Caco-2 (cell line): ENCODE measurements at regions not wholly inside any gene's neighbourhood (a gene's known extent, or its start where the extent isn't known, plus 50 kb on each side); places are given as distances from the start of the nearest gene placed in this dataset.

Experiments used
- BruUV-seq: library from RNA; stranded (reverse); fragments of 400-500 nt; replicated peaks from 2 replicates; lab custom pipeline; 2021; lab: Mats Ljungman, UMichigan
- CTCF ChIA-PET: fragments of 300-600 bp; sonication (Branson Sonifier 250); formaldehyde crosslinking; loops from one replicate; lab custom pipeline; 2022; ENCODE audit warnings: antibody characterized with exemption; lab: Charles Lee
- POLR2A ChIA-PET: fragments of 300-600 bp; sonication (Branson Sonifier 250); formaldehyde crosslinking; loops from one replicate; lab custom pipeline; 2022; ENCODE audit warnings: antibody characterized with exemption; lab: Charles Lee
- DNase-seq, 2 experiments: peaks; one replicate each; pipeline versions ENCODE4 v3.0.0 to v3.0.0-alpha.2; 2020 to 2022
- H3K27me3 ChIP-seq: replicated peaks from 2 replicates; pipeline ENCODE4 v1.6.0; 2011; ENCODE audit warnings: low read length; ENCODE audit not compliant: control insufficient read depth, insufficient read depth
- H3K36me3 ChIP-seq: 2 replicates; pipeline ENCODE4 v1.5.1; 2011; ENCODE audit warnings: low read length; ENCODE audit not compliant: control insufficient read depth, insufficient read depth
- H3K4me1 ChIP-seq: fragments of 250-450 bp; sonication (Bioruptor Pico); 2 replicates; pipeline ENCODE4 v1.5.1; 2020; ENCODE audit warnings: mild to moderate bottlenecking
- H3K4me3 ChIP-seq: 2 replicates; pipeline ENCODE4 v1.5.1; 2011; ENCODE audit warnings: low read depth, mild to moderate bottlenecking, control low read depth, low read length
- H3K9me3 ChIP-seq: fragments of 250-450 bp; sonication (Bioruptor Pico); 2 replicates; pipeline ENCODE4 v1.5.1; 2020; ENCODE audit warnings: mild to moderate bottlenecking, moderate library complexity
- H3K27ac Mint-ChIP-seq: one replicate; pipeline ENCODE4 v1.8.0; 2022; ENCODE audit warnings: mixed read lengths; ENCODE audit not compliant: unreplicated experiment
- H3K27me3 Mint-ChIP-seq: one replicate; pipeline ENCODE4 v1.8.0; 2022; ENCODE audit warnings: mixed read lengths; ENCODE audit not compliant: insufficient read depth, unreplicated experiment
- H3K36me3 Mint-ChIP-seq: one replicate; pipeline ENCODE4 v1.8.0; 2022; ENCODE audit warnings: mild to moderate bottlenecking, mixed read lengths; ENCODE audit not compliant: insufficient read depth, unreplicated experiment
- H3K4me1 Mint-ChIP-seq: one replicate; pipeline ENCODE4 v1.8.0; 2022; ENCODE audit warnings: low read depth, mixed read lengths; ENCODE audit not compliant: unreplicated experiment
- H3K4me3 Mint-ChIP-seq: one replicate; pipeline ENCODE4 v1.8.0; 2022; ENCODE audit warnings: mild to moderate bottlenecking, moderate library complexity, mixed read lengths; ENCODE audit not compliant: unreplicated experiment
- H3K9me3 Mint-ChIP-seq: one replicate; pipeline ENCODE4 v1.8.0; 2022; ENCODE audit warnings: mixed read lengths; ENCODE audit not compliant: unreplicated experiment
- intact Hi-C: fragments of 100-400 bp; cut with micrococcal nuclease; formaldehyde crosslinking; loops from one replicate; pipeline ENCODE4 v1.10.0; 2022; ENCODE audit not compliant: unreplicated experiment
- TF ChIP-seq, protein P1 (sequence below), 2 experiments: fragments of 200-600 bp in 1 of 2; IDR thresholded peaks; 1 replicate in 1 of 2; 2 replicates in 1 of 2; pipeline versions ENCODE4 v1.5.1 to v1.8.0; 2011 to 2022; ENCODE audit warnings: antibody characterized with exemption in 1 of 2, control low read depth in 1 of 2, inconsistent platforms in 1 of 2, low read depth in 1 of 2, low read length in 1 of 2, mild to moderate bottlenecking in 1 of 2, moderate library complexity in 1 of 2; ENCODE audit not compliant: insufficient read depth in 1 of 2, severe bottlenecking in 1 of 2, unreplicated experiment in 1 of 2

DNA sequence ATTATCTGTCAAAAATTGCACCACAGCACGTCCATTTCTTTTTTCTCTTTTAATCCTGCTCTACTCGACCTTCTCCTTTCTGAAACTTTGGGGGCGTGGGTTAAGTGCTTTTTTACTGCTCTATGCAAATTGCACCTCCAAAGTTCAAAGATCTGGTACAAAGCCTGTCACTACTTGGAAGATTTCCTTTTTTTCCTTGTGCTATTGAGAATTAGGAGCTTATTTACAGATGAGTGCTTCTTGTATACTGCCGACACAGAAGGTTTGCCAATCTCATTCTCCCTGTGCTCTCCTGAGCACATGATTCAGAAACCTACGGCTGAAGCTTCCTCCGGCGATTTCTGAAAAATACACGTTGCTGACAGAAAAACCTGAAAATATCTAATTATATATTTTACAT, 94.8 kb downstream of the TEX29 start:
- no peaks in the 10 kb centered on the region for H3K36me3 Mint-ChIP-seq
- H3K27me3 ChIP-seq = peaks cover 1% of the 10 kb centered on the region
- H3K9me3 Mint-ChIP-seq = no peaks in the 10 kb centered on the region

GRCh38 chr13:111415765-111416164, 95.3 kb downstream of the TEX29 start:
- TF ChIP-seq, protein P1, sequence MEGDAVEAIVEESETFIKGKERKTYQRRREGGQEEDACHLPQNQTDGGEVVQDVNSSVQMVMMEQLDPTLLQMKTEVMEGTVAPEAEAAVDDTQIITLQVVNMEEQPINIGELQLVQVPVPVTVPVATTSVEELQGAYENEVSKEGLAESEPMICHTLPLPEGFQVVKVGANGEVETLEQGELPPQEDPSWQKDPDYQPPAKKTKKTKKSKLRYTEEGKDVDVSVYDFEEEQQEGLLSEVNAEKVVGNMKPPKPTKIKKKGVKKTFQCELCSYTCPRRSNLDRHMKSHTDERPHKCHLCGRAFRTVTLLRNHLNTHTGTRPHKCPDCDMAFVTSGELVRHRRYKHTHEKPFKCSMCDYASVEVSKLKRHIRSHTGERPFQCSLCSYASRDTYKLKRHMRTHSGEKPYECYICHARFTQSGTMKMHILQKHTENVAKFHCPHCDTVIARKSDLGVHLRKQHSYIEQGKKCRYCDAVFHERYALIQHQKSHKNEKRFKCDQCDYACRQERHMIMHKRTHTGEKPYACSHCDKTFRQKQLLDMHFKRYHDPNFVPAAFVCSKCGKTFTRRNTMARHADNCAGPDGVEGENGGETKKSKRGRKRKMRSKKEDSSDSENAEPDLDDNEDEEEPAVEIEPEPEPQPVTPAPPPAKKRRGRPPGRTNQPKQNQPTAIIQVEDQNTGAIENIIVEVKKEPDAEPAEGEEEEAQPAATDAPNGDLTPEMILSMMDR (IDR thresholded peaks at IDR 0.05; ENCODE audit: insufficient read depth in 1 of 2, low read depth in 1 of 2, low read length in 1 of 2, severe bottlenecking in 1 of 2, unreplicated experiment in 1 of 2) = no peak
- no peak for DNase-seq
- ChIA-PET POLR2A (no interaction called here), CTCF (no interaction called here)
- no peaks in the 10 kb centered on the region for H3K9me3 Mint-ChIP-seq
- no peaks in the 10 kb centered on the region for H3K36me3 ChIP-seq
- H3K27me3 Mint-ChIP-seq = peaks cover 43% of the 10 kb centered on the region
- no peak overlapping the region for H3K4me3 Mint-ChIP-seq
- H3K27me3 ChIP-seq = peaks cover 1% of the 10 kb centered on the region
- H3K27ac Mint-ChIP-seq = no peak overlapping the region
- intact Hi-C loops = no loop called here
- no peaks in the 10 kb centered on the region for H3K9me3 ChIP-seq
- H3K4me1 ChIP-seq = no peaks in the 10 kb centered on the region; the same call in 1 of the 2 replicates
- no peaks in the 10 kb centered on the region for H3K4me1 Mint-ChIP-seq
- no peaks in the 10 kb centered on the region for H3K36me3 Mint-ChIP-seq
- BruUV-seq = no TSS peak
- no peak overlapping the region for H3K4me3 ChIP-seq

More for the DNA sequence above, 94.8 kb downstream of the TEX29 start:
- peaks cover 43% of the 10 kb centered on the region for H3K27me3 Mint-ChIP-seq
- no TSS peak for BruUV-seq
- no peaks in the 10 kb centered on the region for H3K36me3 ChIP-seq
- intact Hi-C loops = no loop called here
- H3K4me1 ChIP-seq = no peaks in the 10 kb centered on the region; the same call in 1 of the 2 replicates
- no peaks in the 10 kb centered on the region for H3K4me1 Mint-ChIP-seq
- no peak overlapping the region for H3K4me3 Mint-ChIP-seq
- H3K27ac Mint-ChIP-seq = no peak overlapping the region
- no peak for DNase-seq
- ChIA-PET CTCF (no interaction called here), POLR2A (no interaction called here)
- H3K9me3 ChIP-seq = no peaks in the 10 kb centered on the region
- TF ChIP-seq, protein P1 (IDR thresholded peaks at IDR 0.05; ENCODE audit: insufficient read depth in 1 of 2, low read depth in 1 of 2, low read length in 1 of 2, severe bottlenecking in 1 of 2, unreplicated experiment in 1 of 2) = no peak
- H3K4me3 ChIP-seq = no peak overlapping the region

DNA sequence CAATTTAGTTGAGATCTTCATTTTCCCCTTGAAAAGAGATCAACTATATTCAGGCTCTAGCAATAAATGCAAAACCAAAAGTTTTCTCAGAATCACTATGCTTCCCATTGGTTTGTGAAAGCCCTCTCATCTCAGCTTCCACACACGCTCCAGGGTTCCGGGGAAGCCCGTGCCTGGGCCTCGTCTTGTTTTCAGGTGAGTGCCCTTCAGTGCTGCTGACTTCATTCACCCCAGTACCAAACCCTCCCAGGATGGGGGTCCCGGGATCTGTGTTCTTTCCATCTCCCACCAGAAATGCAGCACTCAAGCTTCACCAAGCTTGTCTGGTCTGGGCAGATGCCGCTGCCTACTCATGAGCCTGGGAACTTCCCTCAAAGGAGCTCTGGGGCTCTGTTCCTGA, 97.7 kb downstream of the TEX29 start:
- H3K36me3 Mint-ChIP-seq = no peaks in the 10 kb centered on the region
- TF ChIP-seq, protein P1 (IDR thresholded peaks at IDR 0.05; ENCODE audit: insufficient read depth in 1 of 2, low read depth in 1 of 2, low read length in 1 of 2, severe bottlenecking in 1 of 2, unreplicated experiment in 1 of 2) = no peak
- POLR2A ChIA-PET = no interaction called here
- intact Hi-C loops = no loop called here
- H3K9me3 Mint-ChIP-seq = no peaks in the 10 kb centered on the region
- CTCF ChIA-PET = no interaction called here
- DNase-seq = no peak
- H3K36me3 ChIP-seq = no peaks in the 10 kb centered on the region
- H3K4me1 Mint-ChIP-seq = no peaks in the 10 kb centered on the region
- H3K27ac Mint-ChIP-seq = no peak overlapping the region
- no peak overlapping the region for H3K4me3 ChIP-seq
- no peaks in the 10 kb centered on the region for H3K4me1 ChIP-seq
- no peak overlapping the region for H3K4me3 Mint-ChIP-seq
- H3K27me3 ChIP-seq = peaks cover 1% of the 10 kb centered on the region
- no TSS peak for BruUV-seq
- H3K9me3 ChIP-seq = no peaks in the 10 kb centered on the region
- peaks cover 36% of the 10 kb centered on the region for H3K27me3 Mint-ChIP-seq
